ENCODE measurements at regions not wholly inside any gene's neighbourhood (a gene's known extent, or its start where the extent isn't known, plus 50 kb on each side); places are given as distances from the start of the nearest gene placed in this dataset.

GRCh38 chr1:58837886-58838285 is 54.0 kb upstream of the JUN start (continued):
- TF ChIP-seq EGR1 (IDR thresholded peaks at IDR 0.05; ENCODE audit: borderline replicate concordance, low read depth, low read length), result no peak

Measured in H1 (cell line).